ENCODE measurements at regions not wholly inside any gene's neighbourhood (a gene's known extent, or its start where the extent isn't known, plus 50 kb on each side); places are given as distances from the start of the nearest gene placed in this dataset.

DNA sequence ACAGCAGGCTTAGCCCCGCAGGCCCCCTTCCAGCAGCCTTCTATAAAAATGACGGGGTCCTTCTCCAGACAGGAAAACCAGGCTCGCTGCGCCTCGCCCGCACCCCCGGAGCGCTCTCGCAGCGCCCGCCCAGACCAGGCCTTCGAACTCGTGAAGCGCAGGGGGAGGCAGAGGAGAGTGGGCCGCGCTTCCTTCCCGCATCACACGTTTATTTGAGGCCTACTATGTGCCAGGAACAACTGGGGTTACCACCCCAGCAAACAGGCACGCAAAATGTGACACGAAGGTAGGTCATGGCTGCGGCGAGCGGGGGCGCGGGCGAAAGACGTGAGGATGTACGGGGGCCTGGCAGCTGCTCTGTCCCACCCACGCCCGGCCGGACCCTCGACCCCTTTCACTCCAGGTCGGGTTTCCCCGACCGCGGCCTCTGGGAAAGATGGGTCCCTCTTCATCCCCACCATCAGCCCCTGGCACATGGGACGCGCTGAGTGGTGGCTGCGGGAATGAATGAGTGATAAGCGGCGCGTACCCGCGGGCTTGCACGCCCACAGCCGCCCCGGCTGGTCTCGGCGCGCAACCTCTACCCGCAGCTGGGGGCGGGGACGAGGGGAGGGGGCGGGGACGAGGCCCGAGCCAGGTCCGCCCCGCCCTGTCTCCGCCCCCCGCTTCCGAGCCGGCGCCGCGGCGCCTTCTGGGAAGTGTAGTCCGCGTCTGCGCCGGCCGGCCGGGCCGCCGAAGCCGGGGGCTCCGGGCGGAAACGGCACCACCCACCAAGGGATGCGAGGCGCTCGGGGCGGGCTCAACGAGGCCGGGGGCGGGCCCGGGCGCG, 59.1 kb downstream of the ZNF467 start:
- no peaks in the 10 kb centered on the region for H3K4me1 ChIP-seq
- H3K9me3 ChIP-seq: peaks cover 7% of the 10 kb centered on the region
- intact Hi-C loops (cut with DNase I): no loop called here
- peak; percentile 91 for DNase-seq
- H3K9ac ChIP-seq (ENCODE audit: low read depth in 2 of 2, low read length in 2 of 2): peak overlapping the region; percentile 10 to 14
- no peak overlapping the region for H3K27ac ChIP-seq
- TF ChIP-seq, protein P1, sequence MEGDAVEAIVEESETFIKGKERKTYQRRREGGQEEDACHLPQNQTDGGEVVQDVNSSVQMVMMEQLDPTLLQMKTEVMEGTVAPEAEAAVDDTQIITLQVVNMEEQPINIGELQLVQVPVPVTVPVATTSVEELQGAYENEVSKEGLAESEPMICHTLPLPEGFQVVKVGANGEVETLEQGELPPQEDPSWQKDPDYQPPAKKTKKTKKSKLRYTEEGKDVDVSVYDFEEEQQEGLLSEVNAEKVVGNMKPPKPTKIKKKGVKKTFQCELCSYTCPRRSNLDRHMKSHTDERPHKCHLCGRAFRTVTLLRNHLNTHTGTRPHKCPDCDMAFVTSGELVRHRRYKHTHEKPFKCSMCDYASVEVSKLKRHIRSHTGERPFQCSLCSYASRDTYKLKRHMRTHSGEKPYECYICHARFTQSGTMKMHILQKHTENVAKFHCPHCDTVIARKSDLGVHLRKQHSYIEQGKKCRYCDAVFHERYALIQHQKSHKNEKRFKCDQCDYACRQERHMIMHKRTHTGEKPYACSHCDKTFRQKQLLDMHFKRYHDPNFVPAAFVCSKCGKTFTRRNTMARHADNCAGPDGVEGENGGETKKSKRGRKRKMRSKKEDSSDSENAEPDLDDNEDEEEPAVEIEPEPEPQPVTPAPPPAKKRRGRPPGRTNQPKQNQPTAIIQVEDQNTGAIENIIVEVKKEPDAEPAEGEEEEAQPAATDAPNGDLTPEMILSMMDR (IDR thresholded peaks at IDR 0.05): no peak
- H3K4me3 ChIP-seq: peak overlapping the region; percentile 66
- H3K27me3 ChIP-seq: no peaks in the 10 kb centered on the region
- no peaks in the 10 kb centered on the region for H3K36me3 ChIP-seq

- Histone ChIP-seq H3K4me3 (no peak overlapping the region), H3K9ac (ENCODE audit: low read depth in 2 of 2, low read length in 2 of 2) (peak overlapping the region in 1 of 2 donors; percentile 14), H3K9me3 (peaks cover 7% of the 10 kb centered on the region), H3K4me1 (no peaks in the 10 kb centered on the region), H3K27ac (no peak overlapping the region), H3K36me3 (no peaks in the 10 kb centered on the region), H3K27me3 (no peaks in the 10 kb centered on the region)
- intact Hi-C loops (cut with DNase I): no loop called here
- TF ChIP-seq, protein P1 (IDR thresholded peaks at IDR 0.05): no peak
- DNase-seq: no peak
Measured at GRCh38 chr7:149713731-149714068, 59.7 kb downstream of the ZNF467 start.

- H3K27ac ChIP-seq: no peak overlapping the region
- H3K4me3 ChIP-seq: no peak overlapping the region
- H3K27me3 ChIP-seq: no peaks in the 10 kb centered on the region
- H3K9me3 ChIP-seq: peaks cover 7% of the 10 kb centered on the region
- no peaks in the 10 kb centered on the region for H3K4me1 ChIP-seq
- no peak for DNase-seq
- no peaks in the 10 kb centered on the region for H3K36me3 ChIP-seq
- intact Hi-C loops (cut with DNase I): no loop called here
- H3K9ac ChIP-seq (ENCODE audit: low read depth in 2 of 2, low read length in 2 of 2): no peak overlapping the region
- TF ChIP-seq, protein P1 (IDR thresholded peaks at IDR 0.05): no peak
Measured at GRCh38 chr7:149713061-149713730, 60.2 kb downstream of the ZNF467 start.

- intact Hi-C loops (cut with DNase I): no loop called here
- H3K27ac ChIP-seq: no peak overlapping the region
Measured at GRCh38 chr7:149708026-149708425, 65.4 kb downstream of the ZNF467 start.

DNA sequence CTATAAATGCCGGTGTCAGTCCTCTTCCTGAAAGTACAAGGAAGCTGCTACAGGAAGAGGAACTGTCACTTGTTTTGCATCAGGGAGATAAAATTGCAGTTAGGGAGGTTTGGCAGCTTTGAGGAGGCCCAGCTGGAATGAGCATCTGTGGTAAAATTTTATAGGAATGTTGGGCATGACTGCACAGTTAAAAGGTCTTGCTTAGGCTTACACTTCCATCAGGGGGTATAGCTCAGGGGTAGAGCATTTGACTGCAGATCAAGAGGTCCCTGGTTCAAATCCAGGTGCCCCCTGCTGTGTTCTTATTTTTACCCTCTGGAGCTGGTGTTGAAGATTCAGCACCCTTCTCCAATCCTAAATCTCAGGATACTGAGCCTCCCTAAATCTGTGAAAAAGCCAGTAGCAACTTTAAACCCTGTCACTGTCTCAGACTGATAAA, 65.9 kb downstream of the ZNF467 start:
- intact Hi-C loops (cut with DNase I): no loop called here
- Histone ChIP-seq H3K9ac (ENCODE audit: low read depth in 2 of 2, low read length in 2 of 2) (no peak overlapping the region), H3K27me3 (no peaks in the 10 kb centered on the region)

More at GRCh38 chr7:149708026-149708425, 65.4 kb downstream of the ZNF467 start:
- Histone ChIP-seq H3K27me3 (no peaks in the 10 kb centered on the region), H3K36me3 (no peaks in the 10 kb centered on the region), H3K9me3 (peaks cover 7% of the 10 kb centered on the region), H3K9ac (ENCODE audit: low read depth in 2 of 2, low read length in 2 of 2) (no peak overlapping the region), H3K4me1 (no peaks in the 10 kb centered on the region), H3K4me3 (no peak overlapping the region)
- DNase-seq: no peak
- TF ChIP-seq, protein P1 (IDR thresholded peaks at IDR 0.05): no peak

More for the DNA sequence above, 65.9 kb downstream of the ZNF467 start:
- TF ChIP-seq, protein P1 (IDR thresholded peaks at IDR 0.05): no peak
- H3K4me1 ChIP-seq: no peaks in the 10 kb centered on the region
- no peaks in the 10 kb centered on the region for H3K36me3 ChIP-seq
- H3K9me3 ChIP-seq: peaks cover 7% of the 10 kb centered on the region
- H3K4me3 ChIP-seq: no peak overlapping the region
- no peak overlapping the region for H3K27ac ChIP-seq
- DNase-seq: no peak

Data from colonic mucosa (tissue), 4 donors.